Type B pancreatic cell (in vitro differentiated cells): ENCODE measurements at regions not wholly inside any gene's neighbourhood (a gene's known extent, or its start where the extent isn't known, plus 50 kb on each side); places are given as distances from the start of the nearest gene placed in this dataset.

ENCODE experiments used
- DNase-seq: peaks from one replicate; pipeline ENCODE4 v3.0.0; 2021; ENCODE audit warnings: mixed read lengths; ENCODE audit not compliant: unreplicated experiment; ENCODE audit errors: extremely low spot score
- H3K27ac Mint-ChIP-seq: 2 replicates; pipeline ENCODE4 v1.8.0; 2021; ENCODE audit warnings: mild to moderate bottlenecking, mixed read lengths
- H3K27me3 Mint-ChIP-seq: 2 replicates; pipeline ENCODE4 v1.8.0; 2021; ENCODE audit warnings: mixed read lengths
- H3K36me3 Mint-ChIP-seq: 2 replicates; pipeline ENCODE4 v1.8.0; 2021; ENCODE audit warnings: mixed read lengths
- H3K4me1 Mint-ChIP-seq: one replicate; pipeline ENCODE4 v1.8.0; 2021; ENCODE audit warnings: mixed read lengths; ENCODE audit not compliant: unreplicated experiment
- H3K4me3 Mint-ChIP-seq: 2 replicates; pipeline ENCODE4 v1.8.0; 2021; ENCODE audit warnings: mild to moderate bottlenecking, mixed read lengths
- H3K9me3 Mint-ChIP-seq: 2 replicates; pipeline ENCODE4 v1.8.0; 2021; ENCODE audit warnings: mixed read lengths
- TF ChIP-seq, protein P1 (sequence below): fragments of 200-600 bp; sonication (generic); conservative IDR thresholded peaks from 2 replicates; pipeline ENCODE4 v1.5.0; 2021; ENCODE audit warnings: antibody characterized with exemption, mild to moderate bottlenecking

- DNase-seq = no peak
- Mint-ChIP-seq H3K36me3 (no peaks in the 10 kb centered on the region), H3K4me3 (no peak overlapping the region), H3K9me3 (no peaks in the 10 kb centered on the region), H3K4me1 (no peaks in the 10 kb centered on the region), H3K27ac (no peak overlapping the region), H3K27me3 (no peaks in the 10 kb centered on the region)
- TF ChIP-seq, protein P1, sequence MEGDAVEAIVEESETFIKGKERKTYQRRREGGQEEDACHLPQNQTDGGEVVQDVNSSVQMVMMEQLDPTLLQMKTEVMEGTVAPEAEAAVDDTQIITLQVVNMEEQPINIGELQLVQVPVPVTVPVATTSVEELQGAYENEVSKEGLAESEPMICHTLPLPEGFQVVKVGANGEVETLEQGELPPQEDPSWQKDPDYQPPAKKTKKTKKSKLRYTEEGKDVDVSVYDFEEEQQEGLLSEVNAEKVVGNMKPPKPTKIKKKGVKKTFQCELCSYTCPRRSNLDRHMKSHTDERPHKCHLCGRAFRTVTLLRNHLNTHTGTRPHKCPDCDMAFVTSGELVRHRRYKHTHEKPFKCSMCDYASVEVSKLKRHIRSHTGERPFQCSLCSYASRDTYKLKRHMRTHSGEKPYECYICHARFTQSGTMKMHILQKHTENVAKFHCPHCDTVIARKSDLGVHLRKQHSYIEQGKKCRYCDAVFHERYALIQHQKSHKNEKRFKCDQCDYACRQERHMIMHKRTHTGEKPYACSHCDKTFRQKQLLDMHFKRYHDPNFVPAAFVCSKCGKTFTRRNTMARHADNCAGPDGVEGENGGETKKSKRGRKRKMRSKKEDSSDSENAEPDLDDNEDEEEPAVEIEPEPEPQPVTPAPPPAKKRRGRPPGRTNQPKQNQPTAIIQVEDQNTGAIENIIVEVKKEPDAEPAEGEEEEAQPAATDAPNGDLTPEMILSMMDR = no peak
These were observed 311.8 kb downstream of the NDFIP2 start for GRCh38 chr13:79792716-79793115.

- Mint-ChIP-seq H3K27me3 (no peaks in the 10 kb centered on the region), H3K36me3 (no peaks in the 10 kb centered on the region), H3K27ac (no peak overlapping the region), H3K9me3 (no peaks in the 10 kb centered on the region), H3K4me1 (no peaks in the 10 kb centered on the region), H3K4me3 (no peak overlapping the region)
- no peak for DNase-seq
- TF ChIP-seq, protein P1 = no peak
These were observed 310.6 kb downstream of the NDFIP2 start for GRCh38 chr13:79791471-79792042.

- Mint-ChIP-seq H3K27ac (no peak overlapping the region), H3K36me3 (no peaks in the 10 kb centered on the region), H3K27me3 (no peaks in the 10 kb centered on the region), H3K4me3 (no peak overlapping the region), H3K4me1 (peaks cover 19% of the 10 kb centered on the region), H3K9me3 (no peaks in the 10 kb centered on the region)
- TF ChIP-seq, protein P1 = no peak
- DNase-seq = no peak
These were observed 305.2 kb downstream of the NDFIP2 start for GRCh38 chr13:79786176-79786575.

DNA sequence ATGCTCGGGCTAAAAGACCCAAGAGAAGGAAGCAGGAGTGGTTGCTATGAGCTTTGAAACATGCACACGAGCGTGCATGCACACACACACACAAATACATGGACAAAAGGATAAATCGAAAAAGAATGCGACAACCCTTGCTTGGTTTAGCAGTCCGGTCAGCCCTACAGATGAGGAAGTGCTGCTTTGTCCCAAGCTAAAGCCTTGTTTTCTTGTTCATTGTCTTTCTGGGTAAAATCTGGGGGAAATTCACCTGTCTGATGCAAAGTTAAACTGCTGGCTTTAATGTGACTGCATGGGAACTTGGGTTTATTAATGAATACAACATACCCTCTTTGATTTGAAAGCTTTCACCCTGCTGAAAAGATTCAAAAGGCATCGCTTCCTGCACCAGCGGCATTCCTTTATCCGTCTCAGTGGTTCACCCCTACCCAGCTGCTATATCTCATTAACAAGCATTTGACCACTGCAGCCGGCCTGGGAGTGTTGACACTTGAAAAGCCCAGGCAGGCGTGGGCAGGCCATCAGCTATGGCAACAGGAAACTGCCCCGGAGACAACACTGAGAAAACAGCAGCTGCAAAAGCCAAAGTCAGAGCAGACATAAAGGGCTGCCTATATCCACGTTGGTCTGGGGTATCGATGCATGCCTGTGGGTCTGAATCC, 301.7 kb downstream of the NDFIP2 start:
- DNase-seq = no peak
- peak overlapping the region; percentile 15 for H3K27ac Mint-ChIP-seq
- no peaks in the 10 kb centered on the region for H3K36me3 Mint-ChIP-seq
- peak overlapping the region; percentile 53 for H3K4me3 Mint-ChIP-seq
- no peaks in the 10 kb centered on the region for H3K9me3 Mint-ChIP-seq
- TF ChIP-seq, protein P1 = no peak
- H3K4me1 Mint-ChIP-seq = peaks cover 26% of the 10 kb centered on the region
- peaks cover 2% of the 10 kb centered on the region for H3K27me3 Mint-ChIP-seq

DNA sequence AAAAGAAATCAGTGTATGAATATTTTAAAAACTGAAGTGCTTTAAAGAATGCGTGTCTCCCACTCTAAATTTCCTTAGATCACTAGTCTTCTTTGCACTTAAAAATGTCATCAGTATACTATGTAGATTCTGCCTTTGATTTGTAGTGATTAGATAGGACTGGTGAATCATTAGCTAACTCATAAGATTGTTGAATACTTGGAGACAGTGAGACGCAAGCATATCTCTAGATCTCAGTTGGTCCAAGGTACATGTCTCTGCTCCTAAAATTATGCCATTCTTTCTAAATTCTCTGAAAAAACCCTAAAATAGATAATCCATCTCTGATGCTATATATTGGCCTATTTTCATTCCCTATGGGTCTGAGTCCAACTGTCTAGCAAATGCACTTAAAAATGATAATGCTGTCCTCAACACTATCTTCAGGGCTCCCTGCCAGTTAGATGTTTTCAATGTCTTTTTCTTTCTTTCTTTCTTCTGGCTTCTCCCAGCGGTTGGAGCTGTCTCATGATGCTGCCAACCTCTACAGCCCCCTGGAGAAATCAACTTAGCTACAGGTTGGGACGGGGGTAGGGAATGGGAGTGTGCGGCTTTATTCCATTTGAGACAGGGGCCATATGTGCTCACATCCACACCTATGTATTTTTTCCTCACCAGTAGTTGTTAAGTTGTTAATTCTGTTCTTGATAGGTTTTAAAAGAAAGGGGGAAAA, 301.0 kb downstream of the NDFIP2 start:
- TF ChIP-seq, protein P1 = no peak
- peaks cover 26% of the 10 kb centered on the region for H3K4me1 Mint-ChIP-seq
- H3K9me3 Mint-ChIP-seq = no peaks in the 10 kb centered on the region
- peaks cover 2% of the 10 kb centered on the region for H3K27me3 Mint-ChIP-seq
- H3K36me3 Mint-ChIP-seq = no peaks in the 10 kb centered on the region
- H3K27ac Mint-ChIP-seq = no peak overlapping the region
- DNase-seq = no peak
- peak overlapping the region; percentile 53 for H3K4me3 Mint-ChIP-seq
